GM12878 (cell line): ENCODE measurements at regions not wholly inside any gene's neighbourhood (a gene's known extent, or its start where the extent isn't known, plus 50 kb on each side); places are given as distances from the start of the nearest gene placed in this dataset.
"Not testable (repeated sequence)": the region's sequence is repeated elsewhere in the genome, so short reads cannot be mapped to it uniquely, and the experiment has no call there.

Source experiments
- ATAC-seq: fragments of 200-7000 bp; cut with Tn5 transposase; 3 replicates; pipeline ENCODE4 v1.9.1; 2020; ENCODE audit warnings: mild to moderate bottlenecking, moderate library complexity
- BruUV-seq: library from RNA; stranded (reverse); fragments of 400-500 nt; replicated peaks from 2 replicates; lab custom pipeline; 2021; lab: Mats Ljungman, UMichigan
- CTCF ChIA-PET: fragments of 300-600 bp; sonication (Branson Sonifier 250); formaldehyde crosslinking; extraction: SDS; loops from one replicate; lab custom pipeline; 2021; ENCODE audit warnings: inconsistent platforms; lab: Yijun Ruan, JAX
- POLR2A ChIA-PET: fragments of 350-600 bp; formaldehyde crosslinking; extraction: SDS; loops from one replicate; lab custom pipeline; 2021; ENCODE audit warnings: inconsistent platforms; lab: Charles Lee
- RAD21 ChIA-PET: fragments of 300-600 bp; sonication (Branson Sonifier 250); formaldehyde crosslinking; loops from one replicate; lab custom pipeline; 2023; ENCODE audit warnings: antibody characterized with exemption; ENCODE audit not compliant: unreplicated experiment; lab: Charles Lee
- SMC1A ChIA-PET: fragments of 300-600 bp; sonication (Branson Sonifier 250); formaldehyde crosslinking; loops from one replicate; lab custom pipeline; 2023; ENCODE audit not compliant: unreplicated experiment, uncharacterized antibody; lab: Charles Lee
- DNase-seq: peaks from one replicate; pipeline ENCODE4 v3.0.0-alpha.2; 2011; ENCODE audit warnings: low read depth, low spot score
- FAIRE-seq: peaks from 3 replicates; lab custom pipeline; 2011; peaks lifted over from hg19 to GRCh38; lab: Jason Lieb, UNC
- H2AFZ ChIP-seq: 2 replicates; pipeline ENCODE4 v1.6.0; 2011; ENCODE audit warnings: low read depth, low read length, control low read depth; ENCODE audit not compliant: control insufficient read depth
- H3K27ac ChIP-seq: 2 replicates; pipeline ENCODE4 v1.5.1; 2011; ENCODE audit warnings: control low read depth; ENCODE audit not compliant: control insufficient read depth, insufficient read depth
- H3K27me3 ChIP-seq, 2 experiments: replicated peaks in 1 of 2; 2 replicates each; pipeline versions ENCODE4 v1.6.0 to v1.6.1; 2011; ENCODE audit warnings: low read length in 1 of 2; ENCODE audit not compliant: control insufficient read depth in 2 of 2, insufficient read depth in 2 of 2
- H3K36me3 ChIP-seq, 2 experiments: 2 replicates each; pipeline ENCODE4 v1.5.1; 2011; ENCODE audit warnings: low read length in 1 of 2; ENCODE audit not compliant: control insufficient read depth in 2 of 2, insufficient read depth in 2 of 2
- H3K4me1 ChIP-seq: 2 replicates; pipeline ENCODE4 v1.6.1; 2011; ENCODE audit warnings: mild to moderate bottlenecking, low read length, moderate library complexity, mixed read lengths; ENCODE audit not compliant: control insufficient read depth, insufficient read depth
- H3K4me2 ChIP-seq: 2 replicates; pipeline ENCODE4 v1.6.0; 2011; ENCODE audit warnings: control low read depth; ENCODE audit not compliant: control insufficient read depth, insufficient read depth
- H3K4me3 ChIP-seq: fragments of 200-600 bp; sonication (generic); 2 replicates; pipeline ENCODE4 v1.5.1; 2016
- H3K79me2 ChIP-seq: 2 replicates; pipeline ENCODE4 v1.6.0; 2011; ENCODE audit warnings: low read length; ENCODE audit not compliant: control insufficient read depth, insufficient read depth
- H3K9ac ChIP-seq: 2 replicates; pipeline ENCODE4 v1.8.0; 2011; ENCODE audit warnings: low read length, control low read depth, mixed read lengths; ENCODE audit not compliant: control insufficient read depth, insufficient read depth
- H3K9me3 ChIP-seq: replicated peaks from 3 replicates; pipeline ENCODE4 v1.5.1; 2011; ENCODE audit warnings: mild to moderate bottlenecking, low read length; ENCODE audit not compliant: control insufficient read depth, insufficient read depth
- H4K20me1 ChIP-seq: 2 replicates; pipeline ENCODE4 v1.6.0; 2011; ENCODE audit not compliant: control insufficient read depth, insufficient read depth
- ELK1 ChIP-seq: IDR thresholded peaks from 2 replicates; pipeline ENCODE4 v1.6.1; 2012; ENCODE audit warnings: low read depth, low read length, improper control_type of control experiment
- HCFC1 ChIP-seq: fragments of 150-350 bp; IDR thresholded peaks from 2 replicates; pipeline ENCODE4 v1.6.1; 2014; ENCODE audit warnings: low read length
- MTA2 ChIP-seq: fragments of 450-650 bp; IDR thresholded peaks from 2 replicates; pipeline ENCODE4 v1.6.1; 2016; ENCODE audit warnings: low read depth, mild to moderate bottlenecking, moderate library complexity
- POLR2AphosphoS5 ChIP-seq: IDR thresholded peaks from 2 replicates; pipeline ENCODE4 v1.6.1; 2011; ENCODE audit warnings: mild to moderate bottlenecking, low read length, inconsistent platforms
- SKIL ChIP-seq: fragments of 450-650 bp; IDR thresholded peaks from 2 replicates; pipeline ENCODE4 v1.6.1; 2017; ENCODE audit warnings: mild to moderate bottlenecking, low read depth, inconsistent platforms; ENCODE audit not compliant: poor library complexity, severe bottlenecking
- TCF3 ChIP-seq: IDR thresholded peaks from 2 replicates; pipeline ENCODE4 v1.6.1; 2012; ENCODE audit warnings: low read depth, mild to moderate bottlenecking, low read length, borderline replicate concordance; ENCODE audit not compliant: insufficient read depth
- WGBS: methylation state at CpG from one replicate; pipeline ENCODE4 v1.1.6; 2016; ENCODE audit warnings: low lambda C conversion rate; ENCODE audit not compliant: insufficient replicate concordance, insufficient coverage; ENCODE audit errors: missing lambda C conversion rate; 5-methylcytosine and 5-hydroxymethylcytosine counted together
- in situ Hi-C: fragments of 300-500 bp; cut with MboI; formaldehyde crosslinking; loops from 9 replicates; pipeline ENCODE4 v1.14.3; 2018; ENCODE audit warnings: mixed read lengths
- intact Hi-C: fragments of 100-400 bp; cut with micrococcal nuclease; formaldehyde crosslinking; loops from one replicate; pipeline ENCODE4 v1.14.2; 2022; ENCODE audit not compliant: unreplicated experiment
- TF ChIP-seq, protein P1 (sequence below): fragments of 450-650 bp; formaldehyde crosslinking; IDR thresholded peaks from 2 replicates; pipeline ENCODE4 v1.5.0; 2022; ENCODE audit warnings: mild to moderate bottlenecking, missing genetic modification characterization

GRCh38 chr4:104272966-104273365 lies 221.7 kb downstream of the CXXC4 start (continued):
- no peak for TF ChIP-seq SKIL

DNA sequence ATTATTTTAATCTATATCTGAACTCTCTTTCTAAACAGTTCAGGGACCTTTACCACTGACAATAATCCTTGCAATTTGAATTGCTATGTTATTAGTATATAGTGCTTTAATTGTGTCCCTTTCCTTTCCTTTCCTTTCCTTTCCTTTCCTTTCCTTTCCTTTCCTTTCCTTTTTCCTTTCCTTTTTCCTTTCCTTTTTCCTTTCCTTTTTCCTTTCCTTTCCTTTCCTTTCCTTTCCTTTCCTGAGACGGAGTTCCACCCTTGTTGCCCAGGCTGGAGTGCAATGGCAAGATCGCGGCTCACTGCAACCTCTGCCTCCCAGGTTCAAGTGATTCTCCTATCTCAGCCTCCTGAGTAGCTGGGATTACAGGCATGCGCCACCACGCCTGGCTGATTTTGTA lies 225.1 kb downstream of the CXXC4 start:
- FAIRE-seq, H3K4me2 ChIP-seq, H3K27ac ChIP-seq, H3K36me3 ChIP-seq, H3K9me3 ChIP-seq, BruUV-seq, H3K79me2 ChIP-seq, H2AFZ ChIP-seq, intact Hi-C loops, H3K9ac ChIP-seq, ATAC-seq, RAD21 ChIA-PET, DNase-seq, H3K4me3 ChIP-seq, H4K20me1 ChIP-seq, H3K27me3 ChIP-seq, H3K4me1 ChIP-seq, in situ Hi-C loops, SMC1A ChIA-PET, POLR2A ChIA-PET, CTCF ChIA-PET: not testable (repeated sequence)
- 84% methylated on average over 4 of the region's 5 CpGs for WGBS

GRCh38 chr4:104263100-104263499 lies 231.6 kb downstream of the CXXC4 start:
- BruUV-seq, result no TSS peak
- Histone ChIP-seq H3K4me2 (no peak overlapping the region), H3K27me3 (no peaks in the 10 kb centered on the region), H3K36me3 (no peaks in the 10 kb centered on the region), H3K27ac (no peak overlapping the region), H4K20me1 (no peaks in the 10 kb centered on the region), H2AFZ (no peak overlapping the region; the same call in 1 of the 2 replicates), H3K9ac (no peak overlapping the region), H3K4me3 (no peak overlapping the region), H3K4me1 (no peaks in the 10 kb centered on the region), H3K79me2 (no peaks in the 10 kb centered on the region), H3K9me3 (no peaks in the 10 kb centered on the region)
- in situ Hi-C loops (no loop called here), intact Hi-C loops (no loop called here)
- ChIA-PET CTCF (no interaction called here), POLR2A (interaction anchor here (0.5 kb wide), 1 partner anchor 1869 kb away, joined by 3 read pairs; no protein-coding TSS in a partner anchor), SMC1A (no interaction called here), RAD21 (no interaction called here)
- ATAC-seq (no peak), FAIRE-seq (no peak), DNase-seq (no peak)
- TF ChIP-seq POLR2AphosphoS5 (no peak), HCFC1 (no peak), MTA2 (no peak), ELK1 (no peak), TCF3 (no peak)
- TF ChIP-seq, protein P1, sequence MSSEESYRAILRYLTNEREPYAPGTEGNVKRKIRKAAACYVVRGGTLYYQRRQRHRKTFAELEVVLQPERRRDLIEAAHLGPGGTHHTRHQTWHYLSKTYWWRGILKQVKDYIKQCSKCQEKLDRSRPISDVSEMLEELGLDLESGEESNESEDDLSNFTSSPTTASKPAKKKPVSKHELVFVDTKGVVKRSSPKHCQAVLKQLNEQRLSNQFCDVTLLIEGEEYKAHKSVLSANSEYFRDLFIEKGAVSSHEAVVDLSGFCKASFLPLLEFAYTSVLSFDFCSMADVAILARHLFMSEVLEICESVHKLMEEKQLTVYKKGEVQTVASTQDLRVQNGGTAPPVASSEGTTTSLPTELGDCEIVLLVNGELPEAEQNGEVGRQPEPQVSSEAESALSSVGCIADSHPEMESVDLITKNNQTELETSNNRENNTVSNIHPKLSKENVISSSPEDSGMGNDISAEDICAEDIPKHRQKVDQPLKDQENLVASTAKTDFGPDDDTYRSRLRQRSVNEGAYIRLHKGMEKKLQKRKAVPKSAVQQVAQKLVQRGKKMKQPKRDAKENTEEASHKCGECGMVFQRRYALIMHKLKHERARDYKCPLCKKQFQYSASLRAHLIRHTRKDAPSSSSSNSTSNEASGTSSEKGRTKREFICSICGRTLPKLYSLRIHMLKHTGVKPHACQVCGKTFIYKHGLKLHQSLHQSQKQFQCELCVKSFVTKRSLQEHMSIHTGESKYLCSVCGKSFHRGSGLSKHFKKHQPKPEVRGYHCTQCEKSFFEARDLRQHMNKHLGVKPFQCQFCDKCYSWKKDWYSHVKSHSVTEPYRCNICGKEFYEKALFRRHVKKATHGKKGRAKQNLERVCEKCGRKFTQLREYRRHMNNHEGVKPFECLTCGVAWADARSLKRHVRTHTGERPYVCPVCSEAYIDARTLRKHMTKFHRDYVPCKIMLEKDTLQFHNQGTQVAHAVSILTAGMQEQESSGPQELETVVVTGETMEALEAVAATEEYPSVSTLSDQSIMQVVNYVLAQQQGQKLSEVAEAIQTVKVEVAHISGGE (CRISPR knock-in tag), result no peak
- WGBS, result 3% methylated on average over 3 of the region's 3 CpGs
